ENCODE measurements at regions not wholly inside any gene's neighbourhood (a gene's known extent, or its start where the extent isn't known, plus 50 kb on each side); places are given as distances from the start of the nearest gene placed in this dataset.

GRCh38 chr7:81851413-81851812 lies 81.6 kb upstream of the HGF start:
- no peak for TF ChIP-seq CTCF (IDR thresholded peaks at IDR 0.05; ENCODE audit: insufficient read depth, low read length, poor library complexity, severe bottlenecking)
- TF ChIP-seq EZH2phosphoT487 (conservative IDR thresholded peaks at IDR 0.05; ENCODE audit: low read length): no peak

All from SU-DHL-6 (cell line).